ENCODE measurements at regions not wholly inside any gene's neighbourhood (a gene's known extent, or its start where the extent isn't known, plus 50 kb on each side); places are given as distances from the start of the nearest gene placed in this dataset.
"Not testable (repeated sequence)": the region's sequence is repeated elsewhere in the genome, so short reads cannot be mapped to it uniquely, and the experiment has no call there.

DNA sequence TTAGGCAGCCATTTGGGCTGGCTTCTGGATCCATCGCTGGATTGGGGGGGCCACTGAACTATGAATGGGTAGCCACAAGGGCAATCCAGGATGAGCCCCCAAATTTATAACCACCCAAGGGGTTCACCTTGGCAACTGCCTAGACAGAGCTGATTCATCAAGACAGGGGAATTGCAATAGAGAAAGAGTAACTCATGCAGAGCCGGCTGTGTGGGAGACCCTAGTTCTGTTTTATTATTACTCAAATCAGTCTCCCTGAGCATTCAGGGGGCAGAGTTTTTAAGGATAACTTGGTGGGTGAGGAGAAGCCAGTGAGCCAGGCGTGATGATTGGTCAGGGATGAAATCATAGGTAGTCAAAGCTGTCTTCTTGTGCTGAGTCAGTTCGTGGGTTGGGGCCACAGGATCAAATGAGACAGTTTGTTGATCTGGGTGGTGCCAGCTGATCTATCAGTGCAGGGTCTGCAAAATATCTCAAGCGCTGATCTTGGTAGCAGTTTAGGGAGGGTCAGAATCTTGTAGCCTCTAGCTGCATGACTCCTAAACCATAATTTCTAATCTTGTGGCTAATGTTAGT is 57.9 kb downstream of the DNAJB9 start:
- no peak for DNase-seq (ENCODE audit: low read depth)

DNA sequence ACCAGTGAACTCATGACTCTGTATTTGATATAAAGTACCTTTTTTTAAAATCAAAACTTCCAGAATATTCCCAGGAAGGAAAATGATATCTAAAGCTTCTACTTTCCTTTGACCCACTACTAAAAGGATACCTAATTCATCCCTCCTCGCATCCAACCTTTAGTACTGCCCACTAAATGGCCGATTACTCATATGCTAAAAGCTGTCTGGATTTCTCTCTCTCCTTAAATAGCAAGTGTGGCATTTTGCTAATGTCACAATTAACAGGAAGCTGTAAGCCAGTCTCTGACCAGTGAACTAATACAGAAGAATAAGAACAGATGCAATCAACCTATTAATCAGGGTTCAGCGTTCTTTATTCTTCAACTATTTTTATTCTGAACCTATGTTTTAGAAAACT is 59.0 kb downstream of the DNAJB9 start:
- DNase-seq (ENCODE audit: low read depth) = no peak

DNA sequence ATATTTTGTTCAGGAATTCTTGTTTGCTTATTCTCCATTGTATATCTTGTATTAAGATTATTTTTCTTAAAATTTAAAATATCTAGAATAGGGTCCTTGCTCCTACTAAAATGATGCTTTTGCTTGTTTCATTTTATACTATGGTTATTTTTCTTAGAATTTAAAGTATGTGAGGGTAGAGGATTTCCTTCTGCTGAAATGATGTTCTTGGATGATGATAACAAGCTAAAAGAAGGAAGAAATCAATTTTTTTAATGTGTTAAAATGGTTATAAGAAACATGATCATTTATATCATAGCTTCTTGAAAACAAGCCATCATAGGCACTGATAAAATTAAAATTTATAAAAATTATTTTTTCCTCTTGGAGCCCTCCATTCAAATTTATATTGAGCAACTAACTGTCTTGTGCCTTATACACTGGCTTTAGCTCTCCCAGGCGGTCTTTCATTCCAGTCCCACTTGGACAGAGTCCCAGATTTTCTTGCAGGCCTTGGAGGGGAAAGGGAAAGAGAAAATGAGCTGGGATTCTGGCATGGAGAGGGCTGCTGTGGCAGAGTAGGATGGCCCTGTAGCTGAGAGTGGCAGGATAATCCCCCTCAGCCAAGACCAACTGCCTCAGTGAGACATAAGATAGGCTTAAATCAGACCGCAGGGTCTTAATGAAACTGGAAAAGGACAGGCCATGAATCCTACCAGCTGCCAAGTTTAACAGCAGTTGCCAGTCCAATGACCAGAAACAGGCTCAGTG is 60.2 kb downstream of the DNAJB9 start:
- no peak for DNase-seq (ENCODE audit: low read depth)

DNA sequence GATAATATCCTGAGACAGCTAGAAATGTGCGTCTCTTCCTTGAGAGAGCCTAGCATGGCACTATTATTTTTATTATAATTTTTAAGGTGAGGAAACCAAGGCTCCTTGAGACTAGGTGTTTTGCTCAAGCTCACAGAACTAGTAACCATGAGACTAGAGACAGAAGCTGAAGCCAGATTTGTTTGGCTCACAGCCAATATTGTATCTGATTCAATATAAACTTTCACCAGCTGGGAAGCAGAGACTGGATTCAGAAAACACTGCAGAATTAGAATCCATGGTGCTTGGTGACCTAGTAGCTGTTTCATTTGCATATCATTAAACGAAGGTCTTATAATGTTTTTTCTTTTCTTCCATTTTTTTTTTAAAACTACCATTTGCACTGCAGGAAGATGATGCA is 64.4 kb downstream of the DNAJB9 start:
- no peak for DNase-seq (ENCODE audit: low read depth)

DNA sequence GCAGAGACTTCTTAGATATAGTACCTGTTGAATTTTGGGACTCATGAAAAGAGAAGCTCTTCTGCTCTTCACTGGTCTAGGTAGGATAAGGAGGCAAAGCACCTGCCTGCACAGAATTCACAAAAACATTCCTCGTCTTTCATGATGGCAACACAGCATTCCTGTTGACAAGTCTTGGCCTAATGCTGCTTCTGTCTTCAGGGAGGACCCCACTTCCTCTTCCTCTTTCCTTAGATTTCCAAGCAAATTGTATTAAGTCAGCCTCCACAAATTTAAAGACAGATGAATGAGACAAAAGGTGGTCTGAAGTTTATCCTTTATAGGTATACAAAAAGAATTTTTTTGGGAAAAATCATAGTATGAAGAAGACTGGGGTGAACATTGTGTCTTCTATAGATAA is 64.9 kb downstream of the DNAJB9 start:
- no peak for DNase-seq (ENCODE audit: low read depth)

DNA sequence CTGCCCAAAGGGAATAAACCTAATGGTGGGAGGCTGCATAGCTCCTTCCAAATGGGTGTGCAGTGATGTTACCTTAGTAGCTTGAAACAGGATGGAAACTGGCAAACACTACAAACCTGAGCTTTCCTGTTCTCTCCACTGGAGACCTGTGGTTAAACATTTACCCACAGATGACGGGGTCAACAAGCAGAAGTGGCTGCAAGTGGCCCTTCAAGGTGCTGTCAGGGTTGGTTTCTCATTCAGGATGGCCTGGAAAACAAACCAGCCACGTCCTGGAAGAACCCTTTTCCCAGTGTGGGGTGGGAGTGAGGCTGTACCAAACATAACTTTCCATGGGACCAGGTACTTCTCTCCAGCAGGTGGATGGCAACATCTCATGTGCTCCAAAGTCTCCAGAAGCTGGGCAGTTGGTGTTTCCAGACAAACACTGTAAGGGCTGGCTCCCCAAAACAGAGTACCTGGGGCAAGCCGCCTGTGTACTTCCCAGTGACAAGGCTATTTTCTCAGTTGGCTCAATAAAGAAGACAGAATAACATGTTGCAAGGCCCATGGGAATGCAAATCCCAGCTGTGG is 67.5 kb downstream of the DNAJB9 start:
- no peak for DNase-seq (ENCODE audit: low read depth)

DNA sequence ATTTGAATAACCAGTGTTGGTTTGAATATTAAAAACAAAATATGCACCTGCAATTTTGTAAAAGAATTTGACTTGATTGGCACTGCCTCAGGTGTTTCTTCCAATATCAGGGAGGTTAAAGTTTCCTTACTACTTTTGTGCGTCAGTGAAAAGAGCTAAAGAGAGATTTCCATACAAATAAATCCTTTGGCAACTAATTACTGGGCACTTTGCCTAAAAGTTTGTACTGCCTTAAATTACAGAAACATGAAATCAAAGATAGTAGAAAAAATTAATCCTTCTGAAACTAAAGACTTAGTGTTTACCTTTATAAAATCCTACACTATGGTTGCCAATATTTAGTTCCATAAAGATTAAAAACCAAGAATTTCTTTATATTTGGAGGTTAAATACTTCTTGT is 72.5 kb downstream of the DNAJB9 start:
- no peak for DNase-seq (ENCODE audit: low read depth)

DNA sequence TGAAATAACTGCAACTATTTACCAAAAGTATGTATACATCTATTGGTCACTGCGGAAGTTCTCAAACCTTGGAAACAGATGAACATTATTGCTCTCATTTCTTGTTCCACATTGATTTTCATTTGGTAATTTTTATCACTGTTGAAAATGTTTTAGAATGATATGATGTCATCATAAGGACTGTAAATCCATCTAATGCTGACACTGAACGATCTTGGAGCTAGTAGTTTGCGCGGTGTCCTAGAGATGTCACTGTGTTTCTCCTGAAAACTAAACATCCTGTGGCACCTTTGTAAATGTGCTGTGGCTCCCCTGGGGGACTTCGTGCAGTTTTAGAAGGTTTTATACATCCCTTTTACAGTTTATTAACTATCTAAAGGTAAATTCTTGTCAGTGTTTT is 73.5 kb downstream of the DNAJB9 start:
- DNase-seq (ENCODE audit: low read depth) = no peak

DNA sequence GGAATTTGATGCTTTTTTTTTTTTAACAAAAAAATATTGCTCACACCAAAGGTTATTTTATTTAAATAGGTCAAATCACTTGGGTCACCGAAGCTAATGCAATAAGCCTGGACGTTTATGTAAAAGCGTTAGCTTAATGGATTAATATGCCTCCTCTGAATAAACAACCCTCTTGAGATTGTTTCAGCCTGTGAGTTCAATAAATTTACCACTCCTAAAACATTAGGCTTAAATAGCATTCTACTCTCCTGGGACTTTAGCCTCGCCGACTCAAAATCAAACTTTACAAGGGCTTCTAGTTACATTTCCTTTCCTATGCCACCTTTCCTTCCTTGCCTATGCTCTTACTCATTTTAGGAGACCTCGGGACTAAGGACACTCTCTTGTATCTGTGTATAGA is 79.3 kb downstream of the DNAJB9 start:
- DNase-seq (ENCODE audit: low read depth) = no peak

DNA sequence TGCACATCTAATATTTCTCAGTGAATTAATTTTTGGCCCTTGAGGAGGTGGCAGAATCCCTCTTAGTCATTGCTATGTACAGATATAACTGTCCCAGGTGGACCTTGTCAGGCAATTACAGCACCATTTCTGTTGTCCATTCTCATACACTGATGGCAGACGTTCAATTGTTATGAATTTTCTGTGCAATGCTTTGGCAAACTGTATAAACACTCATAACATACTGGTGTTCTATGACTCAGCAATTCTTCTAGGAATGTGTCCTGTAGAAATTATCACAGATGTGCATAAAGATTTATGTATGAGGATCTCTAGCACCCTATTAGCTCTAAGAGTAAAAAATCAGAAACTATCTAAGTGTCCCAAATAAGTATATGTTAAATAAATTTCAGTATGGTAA is 80.8 kb downstream of the DNAJB9 start:
- DNase-seq (ENCODE audit: low read depth) = no peak

DNA sequence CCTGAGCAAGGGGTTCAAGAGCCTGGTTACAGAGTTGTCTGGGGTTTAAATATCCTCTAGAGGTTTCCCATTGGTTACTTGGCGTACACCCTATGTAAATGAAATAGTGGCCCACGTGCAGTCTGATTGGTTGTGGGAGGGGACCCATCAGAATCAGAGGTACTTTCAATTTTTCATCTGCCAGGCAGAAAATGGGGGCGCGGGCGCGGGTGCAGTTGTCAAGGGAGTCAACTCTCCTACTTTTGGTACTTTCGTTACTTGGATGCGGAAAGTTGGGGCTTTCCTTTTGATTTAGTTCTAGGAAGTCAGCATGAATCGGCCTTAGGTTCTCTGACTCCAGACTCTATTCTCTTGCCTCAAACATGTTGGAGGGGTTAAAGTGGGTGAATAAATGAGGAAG is 83.2 kb downstream of the DNAJB9 start:
- no peak for DNase-seq (ENCODE audit: low read depth)

DNA sequence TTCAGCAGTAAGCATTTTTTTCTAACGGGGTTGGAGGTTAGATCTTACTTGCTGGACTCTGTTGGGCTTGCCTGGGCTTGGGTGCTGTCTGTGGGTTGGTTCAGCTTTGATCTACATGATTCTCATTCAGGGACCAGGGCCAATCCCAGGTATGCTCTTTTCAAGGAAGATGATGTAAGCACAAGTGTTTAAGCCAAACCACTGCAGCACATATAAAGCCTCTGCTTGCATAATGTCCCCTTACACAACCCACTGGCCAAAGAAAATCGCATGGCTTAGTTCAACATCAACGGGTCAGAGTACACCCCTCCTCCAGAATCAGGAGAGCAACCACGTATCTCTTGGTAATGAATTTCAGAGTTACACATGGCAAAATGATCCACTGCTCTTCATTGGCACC is 83.9 kb downstream of the DNAJB9 start:
- DNase-seq (ENCODE audit: low read depth) = no peak

DNA sequence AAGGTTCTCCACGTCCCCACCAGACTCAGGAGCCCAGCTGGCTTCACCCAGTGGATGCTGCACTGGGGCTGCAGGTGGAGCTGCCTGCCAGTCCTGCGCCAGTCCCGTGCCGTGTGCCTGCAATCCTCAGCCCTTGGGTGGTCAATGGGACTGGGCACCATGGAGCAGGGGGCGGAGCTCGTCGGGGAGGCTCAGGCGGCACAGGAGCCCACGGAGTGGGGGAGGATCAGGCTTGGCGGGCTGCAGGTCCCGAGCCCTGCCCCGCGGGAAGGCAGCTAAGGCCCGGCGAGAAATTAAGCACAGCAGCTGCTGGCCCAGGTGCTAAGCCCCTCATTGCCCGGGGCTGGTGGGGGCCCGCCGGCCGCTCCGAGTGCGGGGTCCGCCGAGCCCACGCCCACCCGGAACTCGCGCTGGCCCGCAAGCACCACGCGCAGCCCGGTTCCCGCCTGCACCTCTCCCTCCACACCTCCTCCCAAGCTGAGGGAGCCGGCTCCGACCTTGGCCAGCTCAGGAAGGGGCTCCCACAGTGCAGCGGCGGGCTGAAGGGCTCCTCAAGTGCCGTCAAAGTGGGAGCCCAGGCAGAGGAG is 87.6 kb downstream of the DNAJB9 start:
- DNase-seq (ENCODE audit: low read depth) = not testable (repeated sequence)

DNA sequence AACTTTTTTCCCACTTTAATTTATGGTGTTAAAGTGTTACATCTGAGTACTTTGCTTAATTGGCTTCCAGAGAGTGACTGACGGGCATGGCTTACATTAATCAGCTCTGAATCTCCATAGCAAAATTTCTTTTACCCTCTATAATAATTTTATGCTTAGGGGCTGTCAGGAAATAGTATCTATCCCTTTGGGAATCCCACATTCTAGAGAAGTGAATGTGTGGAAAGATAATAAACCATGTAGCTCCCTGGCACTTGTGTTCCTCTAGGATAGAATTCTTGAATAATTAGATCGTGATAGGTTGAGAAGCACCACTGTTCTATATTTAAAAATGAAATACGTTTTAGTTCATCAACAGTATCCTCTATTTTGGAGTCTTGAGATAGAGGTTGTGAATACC is 89.6 kb downstream of the DNAJB9 start:
- DNase-seq (ENCODE audit: low read depth) = no peak

DNA sequence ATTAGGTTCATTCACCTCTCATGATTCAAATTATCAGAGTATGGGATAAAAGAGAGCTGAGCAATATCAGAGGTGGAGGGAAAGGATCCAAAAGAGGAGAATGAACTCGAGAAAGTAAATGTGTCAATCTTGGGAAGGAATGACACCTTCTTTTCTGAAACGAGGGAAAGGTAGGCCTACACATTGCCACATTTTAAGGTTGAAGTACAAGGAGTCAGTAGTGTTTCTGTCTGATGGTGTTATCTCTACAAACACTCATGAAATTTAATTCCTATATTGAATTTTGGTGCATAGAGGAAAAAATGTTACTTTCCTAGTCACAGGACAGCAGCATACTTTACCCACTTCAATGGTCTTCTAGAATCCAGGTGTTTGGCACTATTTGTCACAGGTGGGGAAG is 90.2 kb downstream of the DNAJB9 start:
- DNase-seq (ENCODE audit: low read depth) = no peak

DNA sequence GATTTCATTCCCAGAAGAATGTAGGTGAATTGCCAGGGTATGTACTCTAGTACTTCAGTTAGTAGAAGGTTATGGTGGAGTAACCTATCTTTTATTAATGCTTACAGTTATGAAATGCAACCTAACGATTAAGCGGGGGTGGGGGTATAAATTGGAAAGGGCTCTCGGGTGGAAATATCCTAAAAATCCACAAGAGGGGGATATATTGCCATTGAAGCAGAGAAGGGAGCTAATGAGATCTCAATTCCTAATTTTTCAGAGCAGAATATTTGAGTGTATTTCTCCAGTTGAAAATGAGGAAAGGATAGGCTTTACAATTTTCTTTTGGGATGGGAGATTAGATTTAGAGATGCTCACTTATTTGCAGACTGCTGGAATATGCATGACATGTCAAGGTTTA is 90.8 kb downstream of the DNAJB9 start:
- DNase-seq (ENCODE audit: low read depth) = peak; percentile 4

DNA sequence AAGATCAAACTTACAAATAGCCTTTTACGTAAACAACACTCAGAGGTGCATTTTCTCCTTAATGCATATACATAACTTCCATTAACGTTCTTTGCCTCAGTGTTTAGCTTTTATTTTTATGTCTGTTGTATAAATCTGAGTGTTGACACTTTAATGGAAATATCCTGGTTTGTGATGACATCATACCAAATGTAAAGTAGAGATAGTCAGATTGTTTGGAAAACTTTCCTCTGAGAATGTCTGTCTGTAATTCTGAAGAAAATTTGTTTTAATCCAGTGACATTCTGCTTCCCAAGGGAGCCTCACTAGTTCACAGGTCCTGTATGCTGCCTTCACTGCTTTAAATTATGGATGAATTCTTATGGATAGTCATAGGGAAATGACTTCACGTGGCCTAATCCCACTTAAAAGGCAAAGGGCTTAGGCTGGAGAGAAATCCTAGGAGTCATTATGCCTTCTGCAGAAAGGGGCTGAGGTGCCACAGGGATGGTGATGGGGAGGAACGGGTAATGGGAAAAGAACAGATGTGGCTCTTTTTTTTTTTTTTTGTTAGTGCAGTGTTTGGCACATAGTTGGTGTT is 93.2 kb downstream of the DNAJB9 start:
- DNase-seq (ENCODE audit: low read depth) = no peak

DNA sequence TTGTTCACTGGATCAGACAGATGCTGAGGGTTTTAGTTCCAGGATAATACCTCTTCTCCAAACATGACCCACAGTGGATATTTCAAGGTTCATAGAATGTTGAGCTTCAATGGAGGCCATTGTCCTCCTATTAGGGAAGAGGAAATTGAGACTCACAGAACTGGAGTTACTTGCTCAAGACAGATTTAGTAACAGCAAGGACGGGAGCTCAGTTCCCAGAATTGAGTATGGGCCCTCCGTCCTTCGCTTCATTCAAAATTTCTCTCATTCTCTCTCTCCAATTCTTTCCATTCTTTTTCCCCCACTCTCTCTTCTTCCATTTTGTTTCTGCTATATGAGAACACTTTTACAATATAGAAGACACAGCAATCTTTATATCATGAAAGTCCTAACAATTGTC is 94.0 kb downstream of the DNAJB9 start:
- DNase-seq (ENCODE audit: low read depth) = no peak

DNA sequence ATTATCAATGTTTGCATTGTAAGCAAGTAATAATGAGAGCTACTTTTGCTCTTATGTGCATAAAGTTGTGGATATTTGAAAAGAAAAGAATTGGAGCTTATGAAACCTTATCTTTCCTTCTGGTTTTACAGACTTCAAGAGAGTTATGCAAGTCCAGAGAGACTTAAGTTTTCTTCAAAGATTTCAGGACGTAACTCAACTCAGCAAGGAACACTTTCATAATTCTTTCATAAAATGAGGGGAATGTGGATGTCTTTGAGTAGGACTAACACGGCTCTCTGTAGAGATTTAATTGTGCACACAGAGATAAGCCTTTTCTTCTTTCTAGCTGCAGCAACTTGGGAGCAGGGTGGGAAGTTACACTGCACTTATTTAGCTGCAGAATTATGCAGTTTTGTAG is 97.5 kb downstream of the DNAJB9 start:
- DNase-seq (ENCODE audit: low read depth) = no peak

DNA sequence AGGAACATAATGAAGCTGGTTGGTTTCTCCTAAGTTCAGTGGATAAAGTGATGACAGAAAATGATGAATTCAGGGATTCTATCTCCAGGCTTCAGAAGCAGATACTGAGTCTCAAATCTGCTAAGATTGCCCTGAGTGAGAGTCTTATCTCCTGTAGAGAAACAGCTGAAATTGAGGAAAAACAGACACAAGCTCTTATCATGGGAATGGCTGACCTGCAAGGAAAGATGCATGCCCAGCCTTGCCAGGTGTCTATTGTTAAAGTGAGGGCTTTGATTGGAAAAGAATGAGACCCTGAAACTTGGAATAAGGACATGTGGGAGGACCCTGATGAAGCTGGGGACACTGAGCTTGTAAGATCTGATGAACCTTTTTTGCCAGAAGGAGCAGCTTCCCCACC is 100.3 kb downstream of the DNAJB9 start:
- no peak for DNase-seq (ENCODE audit: low read depth)

DNA sequence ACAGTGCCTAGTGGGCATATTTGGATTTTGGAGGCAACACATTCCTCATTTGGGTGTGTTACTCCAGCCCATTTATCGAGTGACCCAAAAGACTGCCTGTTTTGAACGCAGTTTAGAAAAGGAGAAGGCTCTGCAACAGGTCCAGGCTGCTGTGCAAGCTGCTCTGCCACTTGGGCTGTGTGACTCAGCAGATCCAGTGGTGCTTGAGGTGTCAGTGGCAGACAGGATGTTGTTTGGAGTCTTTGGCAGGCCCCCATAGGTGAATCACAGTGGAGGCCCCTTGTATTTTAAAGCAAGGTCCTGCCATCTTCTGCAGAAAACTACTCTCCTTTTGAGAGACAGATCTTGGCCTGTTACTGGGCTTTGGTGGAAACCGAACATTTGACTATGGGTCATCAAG is 104.0 kb downstream of the DNAJB9 start:
- DNase-seq (ENCODE audit: low read depth) = not testable (repeated sequence)

DNA sequence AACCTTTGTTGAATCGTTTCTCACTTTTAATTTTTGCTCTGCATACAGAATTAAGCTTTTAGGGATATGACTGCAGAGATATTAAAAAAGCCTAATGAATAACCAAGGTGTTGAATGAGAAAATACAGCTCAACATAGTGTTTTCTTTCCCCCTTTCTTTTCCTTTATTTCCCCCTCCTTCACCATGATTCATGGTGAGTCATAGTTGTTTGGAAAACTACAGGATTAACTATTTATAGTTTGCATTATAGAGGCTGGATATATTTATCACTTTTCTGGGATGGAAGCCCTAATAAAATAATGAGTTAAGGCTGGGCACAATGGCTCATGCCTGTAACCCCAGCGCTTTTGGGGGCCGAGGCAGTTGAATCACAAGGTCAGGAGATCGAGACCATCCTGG is 115.0 kb downstream of the DNAJB9 start:
- DNase-seq (ENCODE audit: low read depth) = peak; percentile 43

DNA sequence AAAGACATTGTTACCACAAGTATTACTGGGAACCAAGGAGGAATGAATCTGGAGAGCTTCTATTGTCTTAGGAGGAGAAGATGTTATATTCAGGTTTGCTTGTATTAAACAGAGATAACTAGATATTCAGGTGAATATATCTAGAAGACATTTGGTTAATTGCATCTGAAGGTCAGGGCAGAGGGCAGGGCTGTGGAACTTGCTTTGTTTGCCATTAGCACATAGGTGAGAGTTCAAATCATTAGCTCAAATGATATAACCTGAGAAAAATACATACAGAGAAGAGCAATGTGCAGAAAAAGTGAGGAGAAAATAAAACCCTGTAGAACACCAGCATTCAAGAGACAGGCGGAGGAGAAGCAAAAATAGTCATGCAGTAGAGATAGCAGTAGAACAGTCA is 116.8 kb downstream of the DNAJB9 start:
- no peak for DNase-seq (ENCODE audit: low read depth)

Data from M059J (cell line).